Colon (tissue), 2 donors: ENCODE measurements at regions not wholly inside any gene's neighbourhood (a gene's known extent, or its start where the extent isn't known, plus 50 kb on each side); places are given as distances from the start of the nearest gene placed in this dataset.

ENCODE experiments used
- FAIRE-seq: peaks from 2 replicates; lab custom pipeline; 2012; peaks lifted over from hg19 to GRCh38; lab: Jason Lieb, UNC
- donor health status: control.
- donor health status: control.

GRCh38 chr5:166523206-166523605 lies 1768.2 kb upstream of the WWC1 start:
- no peak for FAIRE-seq

- no peak for FAIRE-seq
Observed at GRCh38 chr5:166529200-166529599, 1762.2 kb upstream of the WWC1 start.

GRCh38 chr5:166532456-166533220 lies 1758.8 kb upstream of the WWC1 start:
- no peak for FAIRE-seq

- FAIRE-seq, result no peak
Observed at GRCh38 chr5:166535641-166536040, 1755.8 kb upstream of the WWC1 start.

GRCh38 chr5:166540156-166540555 lies 1751.3 kb upstream of the WWC1 start:
- no peak for FAIRE-seq

GRCh38 chr5:166551384-166551783 lies 1740.1 kb upstream of the WWC1 start:
- FAIRE-seq, result no peak

- no peak for FAIRE-seq
Observed at GRCh38 chr5:166553778-166554177, 1737.7 kb upstream of the WWC1 start.

GRCh38 chr5:166561759-166562158 lies 1729.7 kb upstream of the WWC1 start:
- FAIRE-seq, result no peak

GRCh38 chr5:166562246-166562645 lies 1729.2 kb upstream of the WWC1 start:
- no peak for FAIRE-seq

GRCh38 chr5:166566725-166567124 lies 1724.7 kb upstream of the WWC1 start:
- no peak for FAIRE-seq

- no peak for FAIRE-seq
Observed at GRCh38 chr5:166570865-166571264, 1720.6 kb upstream of the WWC1 start.

GRCh38 chr5:166571668-166572067 lies 1719.8 kb upstream of the WWC1 start:
- no peak for FAIRE-seq

GRCh38 chr5:166576323-166576722 lies 1715.1 kb upstream of the WWC1 start:
- no peak for FAIRE-seq

GRCh38 chr5:166581826-166582225 lies 1709.6 kb upstream of the WWC1 start:
- no peak for FAIRE-seq

- FAIRE-seq, result no peak
Observed at GRCh38 chr5:166582416-166582815, 1709.0 kb upstream of the WWC1 start.

GRCh38 chr5:166594567-166594966 lies 1696.9 kb upstream of the WWC1 start:
- FAIRE-seq, result no peak

GRCh38 chr5:166595274-166595951 lies 1696.0 kb upstream of the WWC1 start:
- FAIRE-seq, result no peak

- FAIRE-seq, result no peak
Observed at GRCh38 chr5:166596043-166596442, 1695.4 kb upstream of the WWC1 start.

- FAIRE-seq, result no peak
Observed at GRCh38 chr5:166602271-166602670, 1689.2 kb upstream of the WWC1 start.

GRCh38 chr5:166617507-166617906 lies 1673.9 kb upstream of the WWC1 start:
- FAIRE-seq, result no peak

- no peak for FAIRE-seq
Observed at GRCh38 chr5:166618526-166618925, 1672.9 kb upstream of the WWC1 start.

- no peak for FAIRE-seq
Observed at GRCh38 chr5:166624573-166624972, 1666.9 kb upstream of the WWC1 start.

GRCh38 chr5:166625210-166625865 lies 1666.1 kb upstream of the WWC1 start:
- no peak for FAIRE-seq
